SK-N-SH (cell line): ENCODE measurements at regions not wholly inside any gene's neighbourhood (a gene's known extent, or its start where the extent isn't known, plus 50 kb on each side); places are given as distances from the start of the nearest gene placed in this dataset.

Source experiments
- CHD2 ChIP-seq: fragments of 150-350 bp; IDR thresholded peaks from 2 replicates; pipeline ENCODE4 v1.6.1; 2018; ENCODE audit warnings: low read length; ENCODE audit not compliant: partially characterized antibody
- EP300 ChIP-seq, 2 experiments: IDR thresholded peaks; 2 replicates each; pipeline versions ENCODE4 v1.4.0 to v1.6.1; 2012; ENCODE audit warnings: borderline replicate concordance in 1 of 2, low read depth in 1 of 2, low read length in 1 of 2
- EZH2phosphoT487 ChIP-seq: fragments of 200-600 bp; sonication (generic); IDR thresholded peaks from 2 replicates; pipeline ENCODE4 v1.6.1; 2017; ENCODE audit warnings: low read depth, mixed run types, mild to moderate bottlenecking, antibody characterized with exemption, moderate library complexity, borderline replicate concordance
- FOXM1 ChIP-seq: IDR thresholded peaks from 2 replicates; pipeline ENCODE4 v1.4.0; 2012; ENCODE audit warnings: low read depth, mild to moderate bottlenecking
- GATA2 ChIP-seq: sonication (generic); formaldehyde crosslinking; IDR thresholded peaks from 2 replicates; pipeline ENCODE4 v1.5.0; 2020; ENCODE audit warnings: mild to moderate bottlenecking, missing genetic modification reagents
- NFIC ChIP-seq: IDR thresholded peaks from 2 replicates; pipeline ENCODE4 v1.4.0; 2012; ENCODE audit warnings: borderline replicate concordance
- POLR2AphosphoS5 ChIP-seq: IDR thresholded peaks from 2 replicates; pipeline ENCODE4 v1.6.1; 2012; ENCODE audit warnings: low read depth, low read length
- RFX5 ChIP-seq: IDR thresholded peaks from 2 replicates; pipeline ENCODE4 v1.6.1; 2012; ENCODE audit warnings: mild to moderate bottlenecking, improper control_type of control experiment, low read length
- SMC3 ChIP-seq: IDR thresholded peaks from 2 replicates; pipeline ENCODE4 v1.6.1; 2012; ENCODE audit warnings: low read depth, low read length, improper control_type of control experiment
- TAF1 ChIP-seq: IDR thresholded peaks from 2 replicates; pipeline ENCODE4 v1.6.1; 2012; ENCODE audit warnings: low read depth, mild to moderate bottlenecking, low read length, moderate library complexity, borderline replicate concordance
- YY1 ChIP-seq: IDR thresholded peaks from 2 replicates; pipeline ENCODE4 v1.4.0; 2012; ENCODE audit warnings: low read depth, mild to moderate bottlenecking
- TF ChIP-seq, protein P1 (sequence below): IDR thresholded peaks from 2 replicates; pipeline ENCODE4 v1.6.1; 2012; ENCODE audit warnings: mild to moderate bottlenecking, low read depth, low read length, moderate library complexity
- TF ChIP-seq, protein P2 (sequence below): fragments of 200-600 bp; sonication (generic); IDR thresholded peaks from 2 replicates; pipeline ENCODE4 v1.6.1; 2017; ENCODE audit warnings: antibody characterized with exemption, mild to moderate bottlenecking, moderate library complexity
- TF ChIP-seq, protein P3 (sequence below): IDR thresholded peaks from 2 replicates; pipeline ENCODE4 v1.4.0; 2012; ENCODE audit warnings: low read depth

DNA sequence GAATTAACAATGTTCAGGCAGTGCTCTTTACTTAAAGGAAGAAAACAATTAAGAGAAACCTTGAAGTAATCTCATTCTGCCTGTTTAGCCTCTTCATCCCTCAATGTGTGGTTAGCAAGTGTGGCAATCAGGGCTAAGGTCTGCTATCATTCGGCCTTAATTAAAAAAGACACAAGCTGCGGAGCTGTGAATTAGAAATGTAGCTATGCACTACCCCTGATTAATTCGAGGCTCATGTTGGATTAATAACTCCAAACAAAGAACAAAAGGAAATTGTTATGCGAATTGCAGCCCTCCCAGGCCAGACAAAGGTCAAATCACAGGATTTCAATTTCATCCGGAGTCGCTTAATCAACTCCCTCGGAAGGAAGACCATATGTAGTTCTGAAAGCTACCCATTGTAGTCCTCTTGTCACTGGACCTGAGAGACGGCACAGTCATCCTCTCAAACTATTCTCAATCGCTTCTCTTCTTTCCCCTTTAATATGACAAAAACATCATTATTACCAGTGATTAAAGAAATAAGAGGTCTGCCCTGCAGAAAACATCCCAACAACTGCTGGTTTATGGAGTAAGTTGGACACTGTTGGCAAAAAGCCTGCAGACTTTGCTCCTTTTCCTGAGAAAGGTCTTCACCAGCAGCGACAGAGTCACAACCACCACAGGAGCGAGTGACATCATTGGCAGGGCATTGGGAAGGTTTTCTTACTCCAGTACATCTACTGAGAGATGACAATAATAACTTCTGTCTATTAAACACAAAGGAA lies 71.1 kb upstream of the SOX5 start:
- TF ChIP-seq, protein P1, sequence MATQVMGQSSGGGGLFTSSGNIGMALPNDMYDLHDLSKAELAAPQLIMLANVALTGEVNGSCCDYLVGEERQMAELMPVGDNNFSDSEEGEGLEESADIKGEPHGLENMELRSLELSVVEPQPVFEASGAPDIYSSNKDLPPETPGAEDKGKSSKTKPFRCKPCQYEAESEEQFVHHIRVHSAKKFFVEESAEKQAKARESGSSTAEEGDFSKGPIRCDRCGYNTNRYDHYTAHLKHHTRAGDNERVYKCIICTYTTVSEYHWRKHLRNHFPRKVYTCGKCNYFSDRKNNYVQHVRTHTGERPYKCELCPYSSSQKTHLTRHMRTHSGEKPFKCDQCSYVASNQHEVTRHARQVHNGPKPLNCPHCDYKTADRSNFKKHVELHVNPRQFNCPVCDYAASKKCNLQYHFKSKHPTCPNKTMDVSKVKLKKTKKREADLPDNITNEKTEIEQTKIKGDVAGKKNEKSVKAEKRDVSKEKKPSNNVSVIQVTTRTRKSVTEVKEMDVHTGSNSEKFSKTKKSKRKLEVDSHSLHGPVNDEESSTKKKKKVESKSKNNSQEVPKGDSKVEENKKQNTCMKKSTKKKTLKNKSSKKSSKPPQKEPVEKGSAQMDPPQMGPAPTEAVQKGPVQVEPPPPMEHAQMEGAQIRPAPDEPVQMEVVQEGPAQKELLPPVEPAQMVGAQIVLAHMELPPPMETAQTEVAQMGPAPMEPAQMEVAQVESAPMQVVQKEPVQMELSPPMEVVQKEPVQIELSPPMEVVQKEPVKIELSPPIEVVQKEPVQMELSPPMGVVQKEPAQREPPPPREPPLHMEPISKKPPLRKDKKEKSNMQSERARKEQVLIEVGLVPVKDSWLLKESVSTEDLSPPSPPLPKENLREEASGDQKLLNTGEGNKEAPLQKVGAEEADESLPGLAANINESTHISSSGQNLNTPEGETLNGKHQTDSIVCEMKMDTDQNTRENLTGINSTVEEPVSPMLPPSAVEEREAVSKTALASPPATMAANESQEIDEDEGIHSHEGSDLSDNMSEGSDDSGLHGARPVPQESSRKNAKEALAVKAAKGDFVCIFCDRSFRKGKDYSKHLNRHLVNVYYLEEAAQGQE, result no peak
- TF ChIP-seq, protein P2, sequence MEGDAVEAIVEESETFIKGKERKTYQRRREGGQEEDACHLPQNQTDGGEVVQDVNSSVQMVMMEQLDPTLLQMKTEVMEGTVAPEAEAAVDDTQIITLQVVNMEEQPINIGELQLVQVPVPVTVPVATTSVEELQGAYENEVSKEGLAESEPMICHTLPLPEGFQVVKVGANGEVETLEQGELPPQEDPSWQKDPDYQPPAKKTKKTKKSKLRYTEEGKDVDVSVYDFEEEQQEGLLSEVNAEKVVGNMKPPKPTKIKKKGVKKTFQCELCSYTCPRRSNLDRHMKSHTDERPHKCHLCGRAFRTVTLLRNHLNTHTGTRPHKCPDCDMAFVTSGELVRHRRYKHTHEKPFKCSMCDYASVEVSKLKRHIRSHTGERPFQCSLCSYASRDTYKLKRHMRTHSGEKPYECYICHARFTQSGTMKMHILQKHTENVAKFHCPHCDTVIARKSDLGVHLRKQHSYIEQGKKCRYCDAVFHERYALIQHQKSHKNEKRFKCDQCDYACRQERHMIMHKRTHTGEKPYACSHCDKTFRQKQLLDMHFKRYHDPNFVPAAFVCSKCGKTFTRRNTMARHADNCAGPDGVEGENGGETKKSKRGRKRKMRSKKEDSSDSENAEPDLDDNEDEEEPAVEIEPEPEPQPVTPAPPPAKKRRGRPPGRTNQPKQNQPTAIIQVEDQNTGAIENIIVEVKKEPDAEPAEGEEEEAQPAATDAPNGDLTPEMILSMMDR, result no peak
- TF ChIP-seq RFX5 (no peak), SMC3 (no peak), EP300 (IDR thresholded peaks at IDR 0.05; ENCODE audit: borderline replicate concordance in 1 of 2, low read depth in 1 of 2, low read length in 1 of 2) (no peak), EZH2phosphoT487 (no peak), POLR2AphosphoS5 (no peak), FOXM1 (no peak), TAF1 (no peak), NFIC (no peak), GATA2 (CRISPR knock-in tag) (no peak), YY1 (no peak), CHD2 (no peak)
- TF ChIP-seq, protein P3, sequence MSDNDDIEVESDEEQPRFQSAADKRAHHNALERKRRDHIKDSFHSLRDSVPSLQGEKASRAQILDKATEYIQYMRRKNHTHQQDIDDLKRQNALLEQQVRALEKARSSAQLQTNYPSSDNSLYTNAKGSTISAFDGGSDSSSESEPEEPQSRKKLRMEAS, result no peak
